ENCODE measurements at regions not wholly inside any gene's neighbourhood (a gene's known extent, or its start where the extent isn't known, plus 50 kb on each side); places are given as distances from the start of the nearest gene placed in this dataset.

DNA sequence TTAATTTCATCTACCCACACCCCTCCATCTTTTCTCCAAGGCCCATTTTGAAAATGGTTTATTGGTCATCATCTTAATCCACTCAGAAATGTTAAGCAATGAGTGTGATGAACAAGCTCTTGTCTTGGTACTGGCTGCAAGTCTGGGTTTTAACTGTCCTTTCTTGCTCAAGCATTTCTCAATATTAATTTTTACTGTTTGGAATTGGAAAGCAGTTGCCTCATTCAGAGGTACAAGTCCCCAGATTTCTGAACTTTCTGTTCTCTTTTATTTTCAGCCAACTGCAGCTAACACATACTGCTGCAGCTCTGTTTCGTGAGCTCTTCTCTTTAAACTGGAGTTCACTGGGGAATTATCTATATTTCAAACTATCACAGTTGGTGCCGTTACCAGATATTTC lies 99.4 kb upstream of the TEX51 start:
- H3K4me3 ChIP-seq (ENCODE audit: low read length), result no peak overlapping the region
- H3K4me1 ChIP-seq (ENCODE audit: control insufficient read depth, insufficient read depth, low read length), result no peaks in the 10 kb centered on the region
- no peaks in the 10 kb centered on the region for H3K36me3 ChIP-seq (ENCODE audit: control insufficient read depth, insufficient read depth, low read length)
- H3K27me3 ChIP-seq (ENCODE audit: control insufficient read depth, insufficient read depth, low read length), result no peaks in the 10 kb centered on the region
- no peak overlapping the region for H3K27ac ChIP-seq (ENCODE audit: low read depth, low read length)
- no peak overlapping the region for H3K9ac ChIP-seq (ENCODE audit: low read length)

DNA sequence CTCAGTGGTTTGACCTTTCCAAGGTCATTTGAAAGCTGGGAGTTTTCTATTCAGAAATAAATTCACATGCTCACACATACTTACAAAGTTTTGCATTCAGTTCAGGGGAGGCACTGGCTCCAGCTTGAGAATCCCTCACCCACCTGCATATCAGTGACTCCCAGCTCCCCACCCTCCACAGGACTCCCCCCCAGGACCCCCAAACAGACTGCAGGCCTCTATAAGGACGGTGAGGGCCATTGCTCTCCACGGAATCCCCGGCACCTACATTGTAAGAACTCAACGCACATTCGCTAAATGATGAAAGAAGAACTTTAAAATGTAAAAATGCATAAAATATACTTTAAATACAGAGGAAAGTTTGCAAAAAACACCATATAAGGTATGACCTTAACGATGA lies 97.2 kb upstream of the TEX51 start:
- Histone ChIP-seq H3K9ac (ENCODE audit: low read length) (no peak overlapping the region), H3K27me3 (ENCODE audit: control insufficient read depth, insufficient read depth, low read length) (no peaks in the 10 kb centered on the region), H3K36me3 (ENCODE audit: control insufficient read depth, insufficient read depth, low read length) (no peaks in the 10 kb centered on the region), H3K4me1 (ENCODE audit: control insufficient read depth, insufficient read depth, low read length) (no peaks in the 10 kb centered on the region), H3K27ac (ENCODE audit: low read depth, low read length) (no peak overlapping the region), H3K4me3 (ENCODE audit: low read length) (no peak overlapping the region)

DNA sequence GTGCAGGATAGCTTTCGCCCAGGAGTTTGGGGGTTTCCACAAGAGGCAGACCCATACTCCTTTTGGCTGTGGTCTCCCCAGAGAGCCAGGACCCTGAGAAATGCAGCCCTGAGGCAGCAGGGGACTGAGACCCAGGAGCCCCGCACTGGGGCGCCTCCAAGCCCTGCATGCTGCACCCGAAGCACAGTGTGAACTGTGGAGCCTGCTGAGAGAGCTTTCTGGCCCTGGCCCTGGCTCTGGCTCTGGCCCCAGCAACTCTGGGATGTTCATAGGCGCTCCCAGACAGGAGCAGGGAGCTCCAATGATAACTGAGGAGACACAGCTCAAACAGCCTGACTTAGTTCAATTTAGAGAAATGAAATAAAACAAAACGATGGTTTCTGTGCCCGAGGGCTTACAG lies 96.4 kb upstream of the TEX51 start:
- no peaks in the 10 kb centered on the region for H3K4me1 ChIP-seq (ENCODE audit: control insufficient read depth, insufficient read depth, low read length)
- H3K27me3 ChIP-seq (ENCODE audit: control insufficient read depth, insufficient read depth, low read length), result no peaks in the 10 kb centered on the region
- H3K4me3 ChIP-seq (ENCODE audit: low read length), result no peak overlapping the region
- no peaks in the 10 kb centered on the region for H3K36me3 ChIP-seq (ENCODE audit: control insufficient read depth, insufficient read depth, low read length)
- H3K27ac ChIP-seq (ENCODE audit: low read depth, low read length), result no peak overlapping the region
- H3K9ac ChIP-seq (ENCODE audit: low read length), result no peak overlapping the region

DNA sequence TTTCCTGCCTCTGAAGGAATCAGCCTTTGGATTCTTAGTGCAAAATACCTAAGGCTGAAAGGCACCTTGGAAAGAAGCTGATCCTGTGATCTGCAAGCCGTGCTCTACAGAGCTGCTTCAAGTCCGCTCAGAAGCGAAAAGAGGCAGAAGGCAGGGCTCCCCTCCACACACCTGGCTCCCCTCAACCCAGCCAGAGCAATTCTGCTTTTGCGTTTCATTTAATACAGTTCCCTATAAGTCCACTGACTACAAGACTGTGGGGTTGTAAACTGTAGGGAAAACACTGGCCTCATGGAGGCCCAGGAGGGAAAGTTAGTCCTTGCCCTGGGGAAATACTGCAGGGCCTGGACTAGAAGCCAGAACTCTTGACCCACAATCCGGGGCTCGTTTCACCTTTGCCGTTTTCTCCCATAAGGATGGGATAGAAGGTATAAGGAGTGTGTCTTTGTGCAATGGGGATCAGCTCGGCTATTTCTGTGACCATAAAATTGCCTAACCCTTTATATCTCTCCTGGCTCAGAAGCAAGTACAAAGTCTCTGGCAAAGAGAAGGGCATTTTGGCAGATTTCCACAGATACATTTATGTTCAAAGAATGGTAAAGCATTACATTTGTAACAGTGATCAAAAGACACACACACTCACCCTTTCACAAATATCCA lies 95.8 kb upstream of the TEX51 start:
- Histone ChIP-seq H3K36me3 (ENCODE audit: control insufficient read depth, insufficient read depth, low read length) (no peaks in the 10 kb centered on the region), H3K27ac (ENCODE audit: low read depth, low read length) (no peak overlapping the region), H3K9ac (ENCODE audit: low read length) (no peak overlapping the region), H3K4me3 (ENCODE audit: low read length) (no peak overlapping the region), H3K27me3 (ENCODE audit: control insufficient read depth, insufficient read depth, low read length) (no peaks in the 10 kb centered on the region), H3K4me1 (ENCODE audit: control insufficient read depth, insufficient read depth, low read length) (no peaks in the 10 kb centered on the region)

DNA sequence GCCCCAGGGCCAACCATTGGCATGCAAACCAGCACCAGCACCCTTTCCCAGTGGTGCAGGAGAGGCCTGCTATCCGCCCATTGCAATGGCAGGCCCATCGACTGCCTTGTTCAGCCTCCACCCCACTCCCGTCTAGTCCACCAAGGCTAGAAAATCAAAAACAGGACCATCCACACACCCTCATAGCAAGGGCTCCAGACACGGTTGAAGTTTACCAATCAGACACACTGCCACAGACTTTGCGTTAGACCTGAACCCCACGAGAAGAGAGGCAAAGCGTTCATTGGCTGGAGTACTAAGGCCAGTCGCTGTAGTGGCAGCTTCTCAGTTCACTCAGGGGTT lies 95.3 kb upstream of the TEX51 start:
- Histone ChIP-seq H3K27me3 (ENCODE audit: control insufficient read depth, insufficient read depth, low read length) (no peaks in the 10 kb centered on the region), H3K4me3 (ENCODE audit: low read length) (no peak overlapping the region), H3K9ac (ENCODE audit: low read length) (no peak overlapping the region), H3K36me3 (ENCODE audit: control insufficient read depth, insufficient read depth, low read length) (no peaks in the 10 kb centered on the region), H3K27ac (ENCODE audit: low read depth, low read length) (no peak overlapping the region), H3K4me1 (ENCODE audit: control insufficient read depth, insufficient read depth, low read length) (no peaks in the 10 kb centered on the region)

DNA sequence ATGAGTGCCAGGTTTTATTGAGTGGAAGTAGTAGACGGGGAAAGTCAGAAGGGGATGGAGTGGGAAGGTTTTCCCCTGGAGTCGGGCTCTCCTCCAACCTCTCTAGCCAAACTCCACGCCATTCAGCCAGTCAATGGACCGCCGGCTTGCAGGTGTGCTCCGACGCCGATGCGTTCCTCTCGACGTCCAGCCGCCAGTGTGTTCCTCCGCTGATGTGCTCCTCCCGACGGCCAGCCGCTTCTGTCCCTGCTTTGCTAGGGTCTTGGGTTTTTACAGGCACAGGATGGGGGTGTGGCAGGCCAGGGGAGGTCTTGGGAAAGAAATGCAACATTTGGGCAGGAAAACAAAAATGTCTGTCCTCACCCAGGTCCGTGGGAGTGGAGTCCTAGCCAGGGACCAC lies 94.3 kb upstream of the TEX51 start:
- no peaks in the 10 kb centered on the region for H3K4me1 ChIP-seq (ENCODE audit: control insufficient read depth, insufficient read depth, low read length)
- H3K27me3 ChIP-seq (ENCODE audit: control insufficient read depth, insufficient read depth, low read length), result no peaks in the 10 kb centered on the region
- no peaks in the 10 kb centered on the region for H3K36me3 ChIP-seq (ENCODE audit: control insufficient read depth, insufficient read depth, low read length)
- no peak overlapping the region for H3K4me3 ChIP-seq (ENCODE audit: low read length)
- no peak overlapping the region for H3K27ac ChIP-seq (ENCODE audit: low read depth, low read length)
- H3K9ac ChIP-seq (ENCODE audit: low read length), result no peak overlapping the region

DNA sequence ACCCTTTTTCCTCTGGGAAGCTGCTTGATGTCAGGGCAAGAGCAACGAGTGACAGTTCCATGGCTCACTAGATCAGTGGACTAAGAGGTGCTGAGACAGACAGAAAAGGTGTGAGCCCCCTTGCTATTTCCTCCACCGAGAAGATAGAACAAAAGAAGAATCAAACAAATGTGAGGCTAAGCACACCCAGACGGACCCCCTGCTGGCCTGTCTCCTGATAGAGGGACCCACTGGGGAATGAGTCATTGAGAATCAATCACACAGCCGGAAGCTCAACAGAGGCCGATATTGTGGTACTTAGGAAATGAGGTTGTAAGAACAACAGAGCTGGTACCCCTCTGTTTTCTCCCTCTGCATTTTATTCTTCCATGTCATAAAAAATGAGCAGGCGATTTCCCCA lies 89.8 kb upstream of the TEX51 start:
- H3K36me3 ChIP-seq (ENCODE audit: control insufficient read depth, insufficient read depth, low read length), result no peaks in the 10 kb centered on the region

DNA sequence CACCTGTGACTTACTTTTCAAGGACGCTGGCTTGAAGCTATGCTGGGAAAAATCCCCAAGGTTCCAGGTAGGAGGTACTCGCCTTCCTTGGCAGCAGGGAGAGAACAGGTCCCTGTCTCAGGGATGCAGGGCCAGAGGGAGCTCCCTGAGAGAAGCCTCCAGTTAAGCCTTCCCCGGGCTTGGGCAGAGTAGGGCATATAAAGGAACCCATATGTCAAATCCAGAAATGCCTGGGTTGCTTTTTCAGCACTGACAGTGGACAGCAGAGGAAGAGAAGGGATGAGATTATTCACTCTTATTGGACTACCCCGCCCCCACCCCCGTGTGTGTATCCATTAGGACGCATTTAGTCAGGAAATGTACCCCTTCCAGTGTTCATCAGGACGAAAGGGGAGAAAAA lies 89.3 kb upstream of the TEX51 start:
- no peaks in the 10 kb centered on the region for H3K27me3 ChIP-seq (ENCODE audit: control insufficient read depth, insufficient read depth, low read length)
- H3K36me3 ChIP-seq (ENCODE audit: control insufficient read depth, insufficient read depth, low read length), result no peaks in the 10 kb centered on the region
- no peaks in the 10 kb centered on the region for H3K4me1 ChIP-seq (ENCODE audit: control insufficient read depth, insufficient read depth, low read length)
- no peak overlapping the region for H3K9ac ChIP-seq (ENCODE audit: low read length)
- no peak overlapping the region for H3K4me3 ChIP-seq (ENCODE audit: low read length)
- no peak overlapping the region for H3K27ac ChIP-seq (ENCODE audit: low read depth, low read length)

More for the DNA sequence above, 89.8 kb upstream of the TEX51 start:
- H3K4me1 ChIP-seq (ENCODE audit: control insufficient read depth, insufficient read depth, low read length), result no peaks in the 10 kb centered on the region
- H3K4me3 ChIP-seq (ENCODE audit: low read length), result no peak overlapping the region
- no peaks in the 10 kb centered on the region for H3K27me3 ChIP-seq (ENCODE audit: control insufficient read depth, insufficient read depth, low read length)
- no peak overlapping the region for H3K9ac ChIP-seq (ENCODE audit: low read length)
- H3K27ac ChIP-seq (ENCODE audit: low read depth, low read length), result no peak overlapping the region

DNA sequence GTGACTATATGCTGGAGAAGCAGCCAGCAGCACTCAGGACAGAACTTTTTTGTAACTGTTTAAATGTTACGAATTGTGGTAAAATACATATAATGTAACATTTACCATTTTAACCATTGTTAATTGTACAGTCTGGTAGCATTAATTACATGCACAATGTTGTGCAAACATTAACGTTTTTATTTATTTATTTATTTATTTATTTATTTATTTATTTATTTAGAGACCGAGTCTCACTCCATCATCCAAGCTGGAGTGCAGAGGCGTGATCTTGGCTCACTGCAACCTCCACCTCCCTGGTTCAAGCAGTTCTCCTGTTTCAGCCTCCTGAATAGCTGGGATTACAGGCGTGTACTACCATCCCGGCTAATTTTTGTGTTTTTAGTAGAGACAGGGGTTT lies 88.7 kb upstream of the TEX51 start:
- Histone ChIP-seq H3K36me3 (ENCODE audit: control insufficient read depth, insufficient read depth, low read length) (no peaks in the 10 kb centered on the region), H3K27ac (ENCODE audit: low read depth, low read length) (no peak overlapping the region), H3K4me3 (ENCODE audit: low read length) (no peak overlapping the region), H3K4me1 (ENCODE audit: control insufficient read depth, insufficient read depth, low read length) (no peaks in the 10 kb centered on the region), H3K9ac (ENCODE audit: low read length) (no peak overlapping the region), H3K27me3 (ENCODE audit: control insufficient read depth, insufficient read depth, low read length) (no peaks in the 10 kb centered on the region)

DNA sequence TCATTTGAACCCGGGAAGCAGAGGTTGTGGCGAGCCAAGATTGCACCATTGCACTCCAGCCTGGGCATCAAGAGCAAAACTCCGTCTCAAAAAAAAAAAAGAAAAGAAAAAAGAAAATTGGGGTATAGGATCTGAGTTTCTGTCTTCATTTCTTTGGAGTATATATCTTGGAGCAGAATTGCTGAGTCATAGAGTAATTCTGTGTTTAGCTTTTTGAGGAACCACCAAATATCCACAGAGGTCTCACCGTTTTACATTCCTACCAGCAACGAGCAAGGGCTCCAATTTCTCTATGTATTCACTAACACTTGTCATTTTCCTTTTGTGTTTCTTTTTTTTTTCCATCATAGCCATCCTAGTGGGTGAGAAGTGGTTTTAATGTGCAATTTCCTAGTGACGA lies 87.6 kb upstream of the TEX51 start:
- no peaks in the 10 kb centered on the region for H3K36me3 ChIP-seq (ENCODE audit: control insufficient read depth, insufficient read depth, low read length)
- H3K4me1 ChIP-seq (ENCODE audit: control insufficient read depth, insufficient read depth, low read length), result no peaks in the 10 kb centered on the region
- no peak overlapping the region for H3K9ac ChIP-seq (ENCODE audit: low read length)
- H3K27ac ChIP-seq (ENCODE audit: low read depth, low read length), result no peak overlapping the region
- H3K4me3 ChIP-seq (ENCODE audit: low read length), result no peak overlapping the region
- H3K27me3 ChIP-seq (ENCODE audit: control insufficient read depth, insufficient read depth, low read length), result no peaks in the 10 kb centered on the region

DNA sequence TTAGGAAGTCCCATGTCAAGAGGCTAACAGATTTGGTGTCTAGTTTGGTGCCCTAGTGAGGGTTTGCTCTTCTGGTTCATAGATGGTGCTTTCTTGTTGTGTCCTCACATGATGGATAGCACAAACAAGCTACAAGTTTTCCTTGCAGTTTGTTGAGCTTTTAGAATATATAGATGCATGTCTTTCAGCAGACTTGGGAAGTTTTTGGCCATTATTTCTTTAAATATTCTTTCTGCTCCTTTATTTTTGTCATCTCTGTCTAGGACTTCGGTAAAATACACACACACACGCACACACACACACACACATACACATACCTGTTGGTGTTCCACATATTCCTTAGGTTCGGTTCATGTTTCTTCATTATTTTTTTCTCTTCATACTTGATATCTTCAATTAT lies 81.5 kb upstream of the TEX51 start:
- Histone ChIP-seq H3K27ac (ENCODE audit: low read depth, low read length) (no peak overlapping the region), H3K27me3 (ENCODE audit: control insufficient read depth, insufficient read depth, low read length) (no peaks in the 10 kb centered on the region), H3K9ac (ENCODE audit: low read length) (no peak overlapping the region), H3K36me3 (ENCODE audit: control insufficient read depth, insufficient read depth, low read length) (no peaks in the 10 kb centered on the region), H3K4me1 (ENCODE audit: control insufficient read depth, insufficient read depth, low read length) (no peaks in the 10 kb centered on the region), H3K4me3 (ENCODE audit: low read length) (no peak overlapping the region)

DNA sequence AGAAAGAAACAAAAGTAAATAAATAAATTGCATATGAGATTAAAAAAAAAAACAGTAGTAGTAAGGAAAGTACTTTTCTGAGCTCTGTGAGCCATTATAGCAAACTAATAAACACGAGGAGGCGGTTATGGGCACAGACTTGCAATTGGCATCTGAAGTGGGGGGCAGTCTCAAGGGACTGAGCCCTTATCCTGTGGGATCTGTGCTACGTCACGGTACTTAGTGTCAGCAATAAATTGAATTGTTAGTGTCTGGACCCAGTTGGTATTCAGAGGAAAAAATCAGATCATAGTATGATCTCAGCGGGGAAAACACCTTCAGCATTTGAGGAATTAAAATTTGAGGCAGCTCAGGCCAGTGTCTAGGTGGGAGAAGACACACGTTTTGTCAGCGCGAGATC lies 76.6 kb upstream of the TEX51 start:
- no peak overlapping the region for H3K4me3 ChIP-seq (ENCODE audit: low read length)
- H3K27ac ChIP-seq (ENCODE audit: low read depth, low read length), result no peak overlapping the region
- no peaks in the 10 kb centered on the region for H3K27me3 ChIP-seq (ENCODE audit: control insufficient read depth, insufficient read depth, low read length)
- no peaks in the 10 kb centered on the region for H3K36me3 ChIP-seq (ENCODE audit: control insufficient read depth, insufficient read depth, low read length)
- H3K4me1 ChIP-seq (ENCODE audit: control insufficient read depth, insufficient read depth, low read length), result no peaks in the 10 kb centered on the region
- H3K9ac ChIP-seq (ENCODE audit: low read length), result no peak overlapping the region

DNA sequence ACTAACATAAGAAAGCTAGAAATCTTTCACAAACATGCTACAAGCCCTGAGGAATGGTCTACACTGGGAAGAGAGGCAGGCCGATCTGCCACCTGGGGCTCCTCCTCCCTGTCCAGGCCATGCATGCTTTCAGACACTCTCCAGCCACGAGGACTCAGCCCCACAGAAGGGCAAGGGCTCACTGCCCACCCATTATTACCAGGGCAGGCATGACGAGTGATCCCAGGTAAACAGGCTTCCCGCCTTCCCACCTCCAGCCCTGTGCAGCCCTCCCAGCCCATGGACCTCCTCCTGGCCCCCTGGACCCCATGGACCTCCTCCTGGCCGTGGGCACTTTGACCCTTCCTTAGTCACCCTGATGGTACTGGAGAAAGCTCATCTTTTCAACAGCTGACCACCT lies 75.8 kb upstream of the TEX51 start:
- Histone ChIP-seq H3K27me3 (ENCODE audit: control insufficient read depth, insufficient read depth, low read length) (no peaks in the 10 kb centered on the region), H3K9ac (ENCODE audit: low read length) (no peak overlapping the region), H3K4me3 (ENCODE audit: low read length) (no peak overlapping the region), H3K27ac (ENCODE audit: low read depth, low read length) (no peak overlapping the region), H3K4me1 (ENCODE audit: control insufficient read depth, insufficient read depth, low read length) (no peaks in the 10 kb centered on the region), H3K36me3 (ENCODE audit: control insufficient read depth, insufficient read depth, low read length) (no peaks in the 10 kb centered on the region)

Measured in rectal smooth muscle tissue (tissue), 1 donor.